DND-41 (cell line): ENCODE measurements at regions not wholly inside any gene's neighbourhood (a gene's known extent, or its start where the extent isn't known, plus 50 kb on each side); places are given as distances from the start of the nearest gene placed in this dataset.

Source experiments
- EZH2 ChIP-seq: IDR thresholded peaks from 3 replicates; pipeline ENCODE4 v1.6.1; 2012; ENCODE audit warnings: borderline replicate concordance, low read depth, mild to moderate bottlenecking, moderate library complexity, low read length, inconsistent platforms; ENCODE audit not compliant: severe bottlenecking
- TF ChIP-seq, protein P1 (sequence below): IDR thresholded peaks from 2 replicates; pipeline ENCODE4 v1.5.1; 2012; ENCODE audit warnings: borderline replicate concordance, low read length, moderate library complexity, mild to moderate bottlenecking; ENCODE audit not compliant: poor library complexity, severe bottlenecking; ENCODE audit errors: extremely low read depth

GRCh38 chr1:182003025-182003725, 58.3 kb downstream of the ZNF648 start:
- TF ChIP-seq, protein P1, sequence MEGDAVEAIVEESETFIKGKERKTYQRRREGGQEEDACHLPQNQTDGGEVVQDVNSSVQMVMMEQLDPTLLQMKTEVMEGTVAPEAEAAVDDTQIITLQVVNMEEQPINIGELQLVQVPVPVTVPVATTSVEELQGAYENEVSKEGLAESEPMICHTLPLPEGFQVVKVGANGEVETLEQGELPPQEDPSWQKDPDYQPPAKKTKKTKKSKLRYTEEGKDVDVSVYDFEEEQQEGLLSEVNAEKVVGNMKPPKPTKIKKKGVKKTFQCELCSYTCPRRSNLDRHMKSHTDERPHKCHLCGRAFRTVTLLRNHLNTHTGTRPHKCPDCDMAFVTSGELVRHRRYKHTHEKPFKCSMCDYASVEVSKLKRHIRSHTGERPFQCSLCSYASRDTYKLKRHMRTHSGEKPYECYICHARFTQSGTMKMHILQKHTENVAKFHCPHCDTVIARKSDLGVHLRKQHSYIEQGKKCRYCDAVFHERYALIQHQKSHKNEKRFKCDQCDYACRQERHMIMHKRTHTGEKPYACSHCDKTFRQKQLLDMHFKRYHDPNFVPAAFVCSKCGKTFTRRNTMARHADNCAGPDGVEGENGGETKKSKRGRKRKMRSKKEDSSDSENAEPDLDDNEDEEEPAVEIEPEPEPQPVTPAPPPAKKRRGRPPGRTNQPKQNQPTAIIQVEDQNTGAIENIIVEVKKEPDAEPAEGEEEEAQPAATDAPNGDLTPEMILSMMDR, result no peak
- TF ChIP-seq EZH2, result no peak
